CD14-positive monocyte (primary cell): ENCODE measurements at regions not wholly inside any gene's neighbourhood (a gene's known extent, or its start where the extent isn't known, plus 50 kb on each side); places are given as distances from the start of the nearest gene placed in this dataset.

Source experiments
- DNase-seq, 3 donors: peaks; one replicate each; pipeline ENCODE4 v3.0.0-alpha.2; 2011 to 2022
- H2AFZ ChIP-seq: 2 replicates; pipeline ENCODE4 v1.6.0; 2012; ENCODE audit warnings: mild to moderate bottlenecking, low read depth, low read length, inconsistent platforms; ENCODE audit not compliant: insufficient read depth, poor library complexity, severe bottlenecking
- H3K27ac ChIP-seq, 2 donors: 1 replicate in 1 of 2; 2 replicates in 1 of 2; pipeline ENCODE4 v1.5.1; 2012 to 2013; ENCODE audit warnings: low read length in 2 of 2, control low read depth in 1 of 2, inconsistent platforms in 1 of 2, low read depth in 1 of 2, mild to moderate bottlenecking in 1 of 2
- H3K27me3 ChIP-seq, 2 donors: one replicate each; pipeline versions ENCODE4 v1.6.0 to v1.6.1; 2011 to 2013; ENCODE audit warnings: low read length in 2 of 2; ENCODE audit not compliant: control insufficient read depth in 2 of 2, insufficient read depth in 2 of 2
- H3K36me3 ChIP-seq, 2 donors: replicated peaks in 1 of 2; 1 replicate in 1 of 2; 2 replicates in 1 of 2; pipeline versions ENCODE4 v1.5.1 to v1.6.1; 2012 to 2013; ENCODE audit warnings: low read length in 2 of 2, control low read depth in 1 of 2, inconsistent platforms in 1 of 2, mild to moderate bottlenecking in 1 of 2; ENCODE audit not compliant: insufficient read depth in 2 of 2, control insufficient read depth in 1 of 2
- H3K4me1 ChIP-seq, 2 donors: 1 replicate in 1 of 2; 2 replicates in 1 of 2; pipeline versions ENCODE4 v1.5.1 to v1.6.1; 2012 to 2013; ENCODE audit warnings: low read length in 2 of 2, control low read depth in 1 of 2, inconsistent platforms in 1 of 2, mild to moderate bottlenecking in 1 of 2, moderate library complexity in 1 of 2; ENCODE audit not compliant: insufficient read depth in 2 of 2, control insufficient read depth in 1 of 2
- H3K4me2 ChIP-seq: replicated peaks from 2 replicates; pipeline ENCODE3; 2012; ENCODE audit warnings: low read length, moderate library complexity, mild to moderate bottlenecking; ENCODE audit not compliant: poor library complexity, severe bottlenecking; ENCODE audit errors: extremely low read depth
- H3K4me3 ChIP-seq, 3 experiments: fragments of 200-600 bp in 1 of 3; sonication (generic) in 1 of 3; replicated peaks in 1 of 3; 1 replicate in 2 of 3; 2 replicates in 1 of 3; pipeline ENCODE4 v1.5.1; 2011 to 2013; ENCODE audit warnings: low read length in 3 of 3, mild to moderate bottlenecking in 3 of 3, control low read depth in 2 of 3, low read depth in 2 of 3, inconsistent platforms in 1 of 3, moderate library complexity in 1 of 3
- H3K79me2 ChIP-seq: 2 replicates; pipeline ENCODE4 v1.6.0; 2012; ENCODE audit warnings: mild to moderate bottlenecking, control low read depth, inconsistent platforms, low read length, moderate library complexity; ENCODE audit not compliant: insufficient read depth
- H3K9ac ChIP-seq: 2 replicates; pipeline ENCODE4 v1.6.0; 2017; ENCODE audit warnings: low read length, mild to moderate bottlenecking; ENCODE audit not compliant: insufficient read depth, poor library complexity, severe bottlenecking
- H3K9me3 ChIP-seq, 2 donors: replicated peaks in 1 of 2; 1 replicate in 1 of 2; 2 replicates in 1 of 2; pipeline versions ENCODE4 v1.5.1 to v1.6.1; 2012 to 2013; ENCODE audit warnings: low read length in 2 of 2, control low read depth in 1 of 2; ENCODE audit not compliant: control insufficient read depth in 1 of 2, insufficient read depth in 1 of 2
- H4K20me1 ChIP-seq: 2 replicates; pipeline ENCODE4 v1.6.0; 2012; ENCODE audit warnings: mild to moderate bottlenecking, low read length, control low read depth, moderate library complexity; ENCODE audit not compliant: insufficient read depth
- H3K27ac Mint-ChIP-seq, 7 donors: one replicate each; pipeline ENCODE4 v1.8.0; 2020; ENCODE audit warnings: mild to moderate bottlenecking in 7 of 7, mixed read lengths in 7 of 7, moderate library complexity in 6 of 7, inconsistent platforms in 2 of 7
- H3K27me3 Mint-ChIP-seq, 3 donors: one replicate each; pipeline ENCODE4 v1.8.0; 2021 to 2022; ENCODE audit warnings: low read depth in 3 of 3, mild to moderate bottlenecking in 3 of 3, mixed read lengths in 3 of 3, moderate library complexity in 3 of 3, inconsistent platforms in 1 of 3
- H3K36me3 Mint-ChIP-seq, 2 donors: one replicate each; pipeline ENCODE4 v1.8.0; 2020; ENCODE audit warnings: mixed read lengths in 2 of 2, inconsistent platforms in 1 of 2, mild to moderate bottlenecking in 1 of 2
- H3K4me1 Mint-ChIP-seq: one replicate; pipeline ENCODE4 v1.8.0; 2020; ENCODE audit warnings: mild to moderate bottlenecking, mixed read lengths
- H3K4me3 Mint-ChIP-seq, 2 donors: one replicate each; pipeline ENCODE4 v1.8.0; 2020; ENCODE audit warnings: mild to moderate bottlenecking in 2 of 2, mixed read lengths in 2 of 2, moderate library complexity in 1 of 2
- H3K9me3 Mint-ChIP-seq, 7 donors: one replicate each; pipeline ENCODE4 v1.8.0; 2020 to 2022; ENCODE audit warnings: mixed read lengths in 7 of 7, mild to moderate bottlenecking in 6 of 7, moderate library complexity in 6 of 7, inconsistent platforms in 2 of 7
- CTCF ChIP-seq: fragments of 200-600 bp; IDR thresholded peaks from one replicate; pipeline ENCODE4 v1.8.0; 2022; ENCODE audit warnings: antibody characterized with exemption, mild to moderate bottlenecking
- WGBS: methylation state at CpG from one replicate; pipeline ENCODE4 v1.1.5; 2013; ENCODE audit warnings: missing lambda C conversion rate; ENCODE audit not compliant: insufficient coverage; 5-methylcytosine and 5-hydroxymethylcytosine counted together
- intact Hi-C, 2 donors: fragments of 100-400 bp; cut with micrococcal nuclease; formaldehyde crosslinking; loops; one replicate each; pipeline versions ENCODE4 v1.15.0 to v1.15.1; 2023

- no peak for TF ChIP-seq CTCF
Observed at GRCh38 chr1:198860371-198860770, 221.5 kb downstream of the PTPRC start.

GRCh38 chr1:198861636-198862035 is 222.8 kb downstream of the PTPRC start:
- Histone ChIP-seq H3K9ac (no peak overlapping the region), H3K4me2 (no peak overlapping the region), H3K9me3 (no peaks in the 10 kb centered on the region), H4K20me1 (no peaks in the 10 kb centered on the region), H3K27ac (no peak overlapping the region), H3K79me2 (no peaks in the 10 kb centered on the region), H3K36me3 (peaks cover 12% of the 10 kb centered on the region in 2 donors), H3K4me1 (no peaks in the 10 kb centered on the region), H3K4me3 (no peak overlapping the region), H3K27me3 (no peaks in the 10 kb centered on the region), H2AFZ (no peak overlapping the region)
- Mint-ChIP-seq H3K4me1 (no peaks in the 10 kb centered on the region), H3K36me3 (peaks cover 18% of the 10 kb centered on the region in 2 donors), H3K27me3 (no peaks in the 10 kb centered on the region), H3K4me3 (no peak overlapping the region), H3K9me3 (peaks cover 0 to 1% (median 0%) of the 10 kb centered on the region in 7 donors), H3K27ac (no peak overlapping the region)
- no CpG with 5 or more reads among the region's 2 CpGs for WGBS
- intact Hi-C loops, result no loop called here
- no peak for DNase-seq
- no peak for TF ChIP-seq CTCF

More at GRCh38 chr1:198860371-198860770, 221.5 kb downstream of the PTPRC start:
- Histone ChIP-seq H2AFZ (no peak overlapping the region), H3K9ac (no peak overlapping the region), H3K4me2 (no peak overlapping the region), H3K4me1 (no peaks in the 10 kb centered on the region), H4K20me1 (no peaks in the 10 kb centered on the region), H3K27ac (no peak overlapping the region), H3K79me2 (no peaks in the 10 kb centered on the region), H3K36me3 (peaks cover 12% of the 10 kb centered on the region in 2 donors), H3K27me3 (no peaks in the 10 kb centered on the region), H3K9me3 (no peaks in the 10 kb centered on the region), H3K4me3 (no peak overlapping the region)
- no CpG with 5 or more reads among the region's 2 CpGs for WGBS
- peaks cover 0 to 1% (median 0%) of the 10 kb centered on the region in 7 donors for H3K9me3 Mint-ChIP-seq
- H3K27me3 Mint-ChIP-seq, result no peaks in the 10 kb centered on the region
- H3K4me3 Mint-ChIP-seq, result no peak overlapping the region
- H3K36me3 Mint-ChIP-seq, result peaks cover 22% of the 10 kb centered on the region in 2 donors
- no peak overlapping the region for H3K27ac Mint-ChIP-seq
- no peak for DNase-seq
- intact Hi-C loops, result no loop called here
- H3K4me1 Mint-ChIP-seq, result no peaks in the 10 kb centered on the region
